ENCODE measurements at regions not wholly inside any gene's neighbourhood (a gene's known extent, or its start where the extent isn't known, plus 50 kb on each side); places are given as distances from the start of the nearest gene placed in this dataset.

DNA sequence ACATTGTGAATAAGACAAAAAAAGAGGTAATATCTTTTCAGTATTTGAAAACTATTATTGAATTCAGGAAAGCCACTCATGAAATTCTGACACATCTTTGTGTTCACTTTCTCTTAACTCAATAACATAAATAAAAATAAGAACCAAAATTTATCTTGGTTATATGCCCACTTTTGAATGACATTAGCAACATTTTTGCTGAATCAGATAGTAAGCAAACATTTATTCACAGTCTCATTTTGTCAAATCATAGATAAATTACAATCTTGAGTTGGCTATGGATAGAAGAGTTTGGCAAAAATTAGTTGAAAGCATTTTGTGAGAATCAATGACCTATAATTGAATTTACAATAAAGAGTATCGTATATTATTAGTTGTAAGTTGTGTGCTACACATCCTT lies 545.1 kb upstream of the PKDCC start:
- TF ChIP-seq, protein P1, sequence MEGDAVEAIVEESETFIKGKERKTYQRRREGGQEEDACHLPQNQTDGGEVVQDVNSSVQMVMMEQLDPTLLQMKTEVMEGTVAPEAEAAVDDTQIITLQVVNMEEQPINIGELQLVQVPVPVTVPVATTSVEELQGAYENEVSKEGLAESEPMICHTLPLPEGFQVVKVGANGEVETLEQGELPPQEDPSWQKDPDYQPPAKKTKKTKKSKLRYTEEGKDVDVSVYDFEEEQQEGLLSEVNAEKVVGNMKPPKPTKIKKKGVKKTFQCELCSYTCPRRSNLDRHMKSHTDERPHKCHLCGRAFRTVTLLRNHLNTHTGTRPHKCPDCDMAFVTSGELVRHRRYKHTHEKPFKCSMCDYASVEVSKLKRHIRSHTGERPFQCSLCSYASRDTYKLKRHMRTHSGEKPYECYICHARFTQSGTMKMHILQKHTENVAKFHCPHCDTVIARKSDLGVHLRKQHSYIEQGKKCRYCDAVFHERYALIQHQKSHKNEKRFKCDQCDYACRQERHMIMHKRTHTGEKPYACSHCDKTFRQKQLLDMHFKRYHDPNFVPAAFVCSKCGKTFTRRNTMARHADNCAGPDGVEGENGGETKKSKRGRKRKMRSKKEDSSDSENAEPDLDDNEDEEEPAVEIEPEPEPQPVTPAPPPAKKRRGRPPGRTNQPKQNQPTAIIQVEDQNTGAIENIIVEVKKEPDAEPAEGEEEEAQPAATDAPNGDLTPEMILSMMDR (IDR thresholded peaks at IDR 0.05), result no peak
- TF ChIP-seq POLR2A (IDR thresholded peaks at IDR 0.05) (no peak), EP300 (IDR thresholded peaks at IDR 0.05) (no peak)
